Ishikawa (cell line): ENCODE measurements at regions not wholly inside any gene's neighbourhood (a gene's known extent, or its start where the extent isn't known, plus 50 kb on each side); places are given as distances from the start of the nearest gene placed in this dataset.

ENCODE experiments used
- CEBPB ChIP-seq: IDR thresholded peaks from 2 replicates; pipeline ENCODE4 v1.6.1; 2012
- FOXM1 ChIP-seq: IDR thresholded peaks from 2 replicates; pipeline ENCODE4 v1.6.1; 2012; ENCODE audit warnings: low read depth, borderline replicate concordance
- MAX ChIP-seq: IDR thresholded peaks from 2 replicates; pipeline ENCODE4 v1.6.1; 2012
- REST ChIP-seq: IDR thresholded peaks from 2 replicates; pipeline ENCODE4 v1.6.1; 2012; ENCODE audit warnings: low read depth, mild to moderate bottlenecking
- TAF1 ChIP-seq: IDR thresholded peaks from 2 replicates; pipeline ENCODE4 v1.6.1; 2012; ENCODE audit warnings: low read depth, mild to moderate bottlenecking
- YY1 ChIP-seq: IDR thresholded peaks from 2 replicates; pipeline ENCODE4 v1.6.1; 2012; ENCODE audit warnings: low read depth

GRCh38 chr2:208545403-208546042 lies 138.9 kb downstream of the PTH2R start:
- TF ChIP-seq MAX = no peak
- TF ChIP-seq CEBPB = no peak
- no peak for TF ChIP-seq TAF1
- TF ChIP-seq FOXM1 = no peak
- TF ChIP-seq YY1 = no peak
- TF ChIP-seq REST = no peak
